HG02943 (cell line): ENCODE measurements at regions not wholly inside any gene's neighbourhood (a gene's known extent, or its start where the extent isn't known, plus 50 kb on each side); places are given as distances from the start of the nearest gene placed in this dataset.
"Not testable (repeated sequence)": the region's sequence is repeated elsewhere in the genome, so short reads cannot be mapped to it uniquely, and the experiment has no call there.

Experiments
- ATAC-seq: cut with Tn5 transposase; IDR thresholded peaks from one replicate; pipeline ENCODE4 v1.9.1; 2021; ENCODE audit warnings: mild to moderate bottlenecking, low read depth, moderate library complexity; ENCODE audit not compliant: unreplicated experiment

- ATAC-seq: no peak
Observed at GRCh38 chr15:31433091-31433490, 106.5 kb downstream of the KLF13 start.

- no peak for ATAC-seq
Observed at GRCh38 chr15:31433574-31433973, 106.9 kb downstream of the KLF13 start.

GRCh38 chr15:31434275-31434587 is 107.6 kb downstream of the KLF13 start:
- no peak for ATAC-seq

GRCh38 chr15:31434588-31435260 is 108.1 kb downstream of the KLF13 start:
- ATAC-seq: peak; percentile 49

GRCh38 chr15:31435261-31435911 is 108.8 kb downstream of the KLF13 start:
- ATAC-seq: peak; percentile 68

- no peak for ATAC-seq
Observed at GRCh38 chr15:31435912-31436628, 109.4 kb downstream of the KLF13 start.

- no peak for ATAC-seq
Observed at GRCh38 chr15:31437686-31438085, 111.1 kb downstream of the KLF13 start.

GRCh38 chr15:31438601-31439265 is 112.1 kb downstream of the KLF13 start:
- no peak for ATAC-seq

- ATAC-seq: no peak
Observed at GRCh38 chr15:31439328-31439727, 112.7 kb downstream of the KLF13 start.

- ATAC-seq: not testable (repeated sequence)
Observed at GRCh38 chr15:31440216-31440615, 113.6 kb downstream of the KLF13 start.

- ATAC-seq: no peak
Observed at GRCh38 chr15:31440754-31441311, 114.2 kb downstream of the KLF13 start.

GRCh38 chr15:31442226-31442625 is 115.6 kb downstream of the KLF13 start:
- ATAC-seq: no peak

- no peak for ATAC-seq
Observed at GRCh38 chr15:31442699-31443111, 116.1 kb downstream of the KLF13 start.

GRCh38 chr15:31444844-31445243 is 118.2 kb downstream of the KLF13 start:
- ATAC-seq: no peak

GRCh38 chr15:31446546-31446945 is 119.9 kb downstream of the KLF13 start:
- ATAC-seq: no peak

- no peak for ATAC-seq
Observed at GRCh38 chr15:31447931-31448634, 121.4 kb downstream of the KLF13 start.

- no peak for ATAC-seq
Observed at GRCh38 chr15:31448635-31448979, 122.0 kb downstream of the KLF13 start.

GRCh38 chr15:31452595-31453557 is 126.2 kb downstream of the KLF13 start:
- ATAC-seq: no peak

GRCh38 chr15:31453558-31454318 is 127.1 kb downstream of the KLF13 start:
- no peak for ATAC-seq
